GM18505 (cell line): ENCODE measurements at regions not wholly inside any gene's neighbourhood (a gene's known extent, or its start where the extent isn't known, plus 50 kb on each side); places are given as distances from the start of the nearest gene placed in this dataset.

Experiments
- ATAC-seq: cut with Tn5 transposase; IDR thresholded peaks from one replicate; pipeline ENCODE4 v1.9.1; 2021; ENCODE audit not compliant: unreplicated experiment
- POLR2A ChIP-seq: IDR thresholded peaks from 4 replicates; pipeline ENCODE4 v1.6.1; 2011; ENCODE audit warnings: borderline replicate concordance; ENCODE audit not compliant: insufficient read depth, insufficient read length; ENCODE audit errors: extremely low read depth

GRCh38 chr12:132417741-132418140 is 72.2 kb upstream of the FBRSL1 start:
- no peak for TF ChIP-seq POLR2A
- ATAC-seq = no peak

GRCh38 chr12:132416827-132417226 is 73.1 kb upstream of the FBRSL1 start:
- no peak for TF ChIP-seq POLR2A
- ATAC-seq = no peak

- TF ChIP-seq POLR2A = no peak
Measured at GRCh38 chr12:132416121-132416673, 73.8 kb upstream of the FBRSL1 start.

GRCh38 chr12:132415327-132416120 is 74.4 kb upstream of the FBRSL1 start:
- TF ChIP-seq POLR2A = no peak
- no peak for ATAC-seq

More at GRCh38 chr12:132416121-132416673, 73.8 kb upstream of the FBRSL1 start:
- ATAC-seq = no peak

- TF ChIP-seq POLR2A = no peak
- ATAC-seq = peak; percentile 91
Measured at GRCh38 chr12:132414634-132415326, 75.2 kb upstream of the FBRSL1 start.

- no peak for ATAC-seq
Measured at GRCh38 chr12:132413931-132414588, 75.9 kb upstream of the FBRSL1 start.

GRCh38 chr12:132411457-132411856 is 78.5 kb upstream of the FBRSL1 start:
- no peak for ATAC-seq
- no peak for TF ChIP-seq POLR2A

More at GRCh38 chr12:132413931-132414588, 75.9 kb upstream of the FBRSL1 start:
- no peak for TF ChIP-seq POLR2A

GRCh38 chr12:132410849-132411248 is 79.1 kb upstream of the FBRSL1 start:
- ATAC-seq = no peak
- TF ChIP-seq POLR2A = no peak

GRCh38 chr12:132410296-132410625 is 79.7 kb upstream of the FBRSL1 start:
- ATAC-seq = no peak
- TF ChIP-seq POLR2A = no peak

GRCh38 chr12:132409495-132410295 is 80.3 kb upstream of the FBRSL1 start:
- no peak for TF ChIP-seq POLR2A
- no peak for ATAC-seq

- no peak for TF ChIP-seq POLR2A
- ATAC-seq = no peak
Measured at GRCh38 chr12:132408626-132409494, 79.5 kb upstream of the GALNT9 start.

- no peak for ATAC-seq
- no peak for TF ChIP-seq POLR2A
Measured at GRCh38 chr12:132407992-132408391, 78.6 kb upstream of the GALNT9 start.
